GM18498 (cell line): ENCODE measurements at regions not wholly inside any gene's neighbourhood (a gene's known extent, or its start where the extent isn't known, plus 50 kb on each side); places are given as distances from the start of the nearest gene placed in this dataset.

Experiments used
- ATAC-seq: cut with Tn5 transposase; IDR thresholded peaks from one replicate; pipeline ENCODE4 v1.9.1; 2021; ENCODE audit warnings: mild to moderate bottlenecking, moderate library complexity; ENCODE audit not compliant: unreplicated experiment

- ATAC-seq: no peak
These were observed 1122.8 kb downstream of the TYW1 start for GRCh38 chr7:68119411-68119810.

DNA sequence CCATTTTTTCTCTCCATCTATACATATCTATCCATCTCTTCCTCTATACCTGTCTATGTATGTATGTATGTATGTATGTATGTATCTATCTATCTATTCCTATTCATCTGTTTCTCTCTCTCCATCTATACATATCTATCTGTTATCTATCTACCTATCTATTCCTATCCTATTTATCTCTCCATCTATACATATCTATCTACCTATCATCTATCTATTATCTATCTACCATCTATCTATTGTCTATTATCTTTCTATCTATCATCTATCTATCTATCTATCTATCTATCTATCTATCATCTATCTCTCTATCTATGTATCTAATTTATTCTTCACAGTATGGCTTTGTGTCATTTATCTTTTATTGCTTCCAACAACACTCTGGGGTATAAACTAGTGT lies 1124.4 kb downstream of the TYW1 start:
- ATAC-seq: no peak

DNA sequence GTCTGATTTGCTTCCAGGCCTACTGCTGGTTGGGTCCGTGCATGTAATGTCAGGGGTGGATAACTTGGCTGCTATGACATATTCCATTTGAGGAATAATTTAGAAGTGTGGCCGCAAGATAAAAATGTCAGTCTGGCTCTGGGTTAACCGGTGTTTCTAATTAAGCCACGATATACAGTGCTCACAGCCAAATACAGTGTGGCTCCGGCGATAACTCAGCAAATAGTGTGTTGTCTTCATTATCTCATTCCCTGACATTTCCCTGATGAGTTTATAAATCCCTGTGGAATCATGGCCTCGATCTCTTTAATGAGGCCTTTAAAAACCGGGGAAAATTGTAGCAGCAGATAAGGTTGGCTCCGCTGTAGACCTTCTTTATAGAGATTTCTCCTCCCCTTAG lies 1125.0 kb downstream of the TYW1 start:
- no peak for ATAC-seq

DNA sequence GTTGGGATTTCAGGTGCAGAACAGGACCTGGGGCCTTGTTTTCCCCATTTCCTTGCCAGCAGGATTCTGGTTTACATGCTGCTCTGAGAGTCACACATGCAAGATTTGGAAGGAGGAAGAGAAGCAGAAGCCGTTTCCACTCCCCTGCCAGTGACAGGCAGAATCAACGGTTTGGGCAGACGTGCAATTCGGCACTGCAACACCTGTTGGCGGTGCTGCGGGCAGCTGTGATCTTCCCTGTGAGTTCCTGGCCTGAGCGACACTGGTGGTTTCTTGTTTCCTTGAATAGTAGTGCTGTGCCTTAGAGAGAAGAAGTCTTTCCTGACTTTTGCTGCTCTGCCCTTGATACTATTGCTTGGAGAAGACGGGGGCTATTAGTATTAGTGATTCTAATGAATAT lies 1126.2 kb downstream of the TYW1 start:
- ATAC-seq: no peak

- ATAC-seq: no peak
These were observed 1128.5 kb downstream of the TYW1 start for GRCh38 chr7:68125168-68125567.

GRCh38 chr7:68133045-68133444 lies 1136.4 kb downstream of the TYW1 start:
- no peak for ATAC-seq

DNA sequence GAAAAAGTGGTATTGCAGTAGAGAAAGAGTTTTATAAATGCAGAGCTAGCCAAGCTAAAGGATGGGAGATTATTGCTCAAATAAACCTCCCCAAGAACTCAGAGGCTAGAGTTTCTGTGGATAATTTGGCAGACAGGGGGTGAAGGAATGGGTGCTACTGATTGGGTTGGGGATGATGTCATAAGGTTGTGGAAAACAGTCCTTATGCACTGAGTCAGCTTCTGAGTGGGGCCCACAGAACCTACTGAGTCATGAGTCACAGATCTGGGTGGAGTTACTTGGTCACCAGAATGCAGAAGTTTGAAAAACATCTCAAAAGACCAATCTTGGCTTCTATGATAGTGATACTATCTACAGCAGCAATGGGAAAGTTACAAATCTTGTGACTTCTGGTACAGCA lies 1146.7 kb downstream of the TYW1 start:
- no peak for ATAC-seq

DNA sequence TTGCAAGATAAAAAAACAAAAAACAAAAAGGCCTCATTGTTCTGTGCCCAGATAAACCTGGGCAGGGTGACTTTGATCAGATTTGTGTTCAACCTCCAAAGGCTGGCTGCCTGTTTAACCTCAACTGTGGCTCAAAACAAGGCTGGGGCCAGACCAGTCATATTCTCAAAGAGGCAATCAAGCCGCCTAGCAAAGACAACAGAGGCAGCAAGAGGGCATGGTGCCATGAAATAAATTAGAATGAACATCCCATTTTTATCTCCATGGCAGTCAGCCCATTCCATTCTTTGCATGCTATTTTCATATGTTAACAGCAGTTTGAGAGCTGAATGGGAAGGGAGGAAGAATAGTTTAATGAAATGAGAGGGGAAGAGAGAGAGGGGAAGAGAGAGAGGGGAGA lies 1150.3 kb downstream of the TYW1 start:
- ATAC-seq: no peak

GRCh38 chr7:68147614-68148238 lies 1151.1 kb downstream of the TYW1 start:
- ATAC-seq: no peak

DNA sequence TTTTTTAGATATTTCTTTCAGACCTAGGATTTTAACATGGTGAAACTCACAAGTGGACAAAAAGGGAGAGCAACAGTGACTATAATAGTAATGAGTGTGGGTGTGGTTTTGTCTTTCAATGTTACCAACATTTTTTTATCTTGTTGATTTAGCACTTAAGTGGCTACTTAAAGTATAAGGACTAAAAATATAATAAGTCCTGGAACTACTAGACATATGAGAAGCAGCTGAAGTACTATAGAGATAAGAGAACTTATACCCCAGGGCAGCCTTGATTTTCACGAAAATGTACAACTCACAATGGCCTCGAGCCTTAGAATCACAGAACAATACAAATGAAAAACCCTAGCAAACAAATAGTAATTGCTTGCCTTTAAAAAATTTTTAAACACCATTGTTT lies 1151.8 kb downstream of the TYW1 start:
- ATAC-seq: no peak

GRCh38 chr7:68152205-68152604 lies 1155.6 kb downstream of the TYW1 start:
- ATAC-seq: no peak

DNA sequence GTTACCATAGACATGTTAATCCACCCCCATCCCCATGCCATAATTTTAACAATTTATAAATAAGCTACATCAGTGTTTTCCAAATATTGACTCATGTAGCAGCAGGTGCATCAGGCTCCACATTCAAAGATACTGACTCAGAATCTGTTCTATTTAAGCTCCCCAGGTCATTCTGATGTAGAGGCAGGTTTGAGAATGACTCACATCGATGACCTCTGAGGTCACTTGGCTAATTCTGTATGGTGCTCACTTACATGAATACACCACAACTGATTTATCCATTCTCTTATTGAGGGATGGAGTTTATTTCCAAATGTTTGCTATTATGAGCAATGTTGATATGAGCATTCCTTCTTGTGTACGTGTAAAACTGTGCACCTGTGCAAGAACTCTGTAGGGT lies 1159.0 kb downstream of the TYW1 start:
- ATAC-seq: no peak

GRCh38 chr7:68158686-68159295 lies 1162.2 kb downstream of the TYW1 start:
- no peak for ATAC-seq

GRCh38 chr7:68162712-68163111 lies 1166.1 kb downstream of the TYW1 start:
- ATAC-seq: no peak

GRCh38 chr7:68166525-68166924 lies 1169.9 kb downstream of the TYW1 start:
- no peak for ATAC-seq

DNA sequence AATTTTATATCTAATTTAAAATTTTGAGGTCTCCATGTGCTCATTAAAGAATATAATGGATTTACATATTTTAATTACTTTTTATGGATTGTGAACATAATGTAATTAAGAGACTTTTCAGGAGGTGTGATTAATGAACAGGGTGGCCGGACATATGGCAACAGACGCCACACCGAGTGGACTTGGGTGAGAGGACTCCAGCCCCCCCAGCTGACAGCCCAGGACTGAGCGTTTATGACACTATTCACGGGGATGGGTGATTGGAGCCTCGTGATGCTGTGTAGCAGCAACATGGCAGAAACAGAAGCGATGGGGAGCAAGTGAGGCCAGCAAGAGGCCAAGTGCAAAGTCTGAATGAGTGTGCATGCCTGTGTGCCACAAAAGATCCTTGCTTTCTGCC lies 1176.9 kb downstream of the TYW1 start:
- ATAC-seq: no peak

DNA sequence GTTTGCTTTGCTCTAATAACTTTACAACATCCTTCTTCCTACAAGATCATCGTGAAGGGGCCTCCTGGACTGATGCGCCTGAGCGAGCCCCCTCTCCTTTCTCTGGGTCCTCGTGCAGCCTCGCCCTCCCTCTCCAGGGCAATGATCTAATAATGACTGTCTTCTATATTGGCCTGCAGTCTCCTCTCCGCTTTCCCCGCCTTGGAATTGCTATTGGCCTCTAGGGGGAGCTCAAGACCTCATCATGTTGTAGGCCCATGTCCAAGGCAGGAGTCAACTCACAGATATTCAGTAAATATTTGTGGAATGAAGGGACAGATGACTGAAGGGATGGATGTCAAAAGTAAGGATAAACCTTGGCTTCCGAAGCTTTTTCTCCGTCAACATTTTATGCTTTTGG lies 1180.3 kb downstream of the TYW1 start:
- no peak for ATAC-seq

DNA sequence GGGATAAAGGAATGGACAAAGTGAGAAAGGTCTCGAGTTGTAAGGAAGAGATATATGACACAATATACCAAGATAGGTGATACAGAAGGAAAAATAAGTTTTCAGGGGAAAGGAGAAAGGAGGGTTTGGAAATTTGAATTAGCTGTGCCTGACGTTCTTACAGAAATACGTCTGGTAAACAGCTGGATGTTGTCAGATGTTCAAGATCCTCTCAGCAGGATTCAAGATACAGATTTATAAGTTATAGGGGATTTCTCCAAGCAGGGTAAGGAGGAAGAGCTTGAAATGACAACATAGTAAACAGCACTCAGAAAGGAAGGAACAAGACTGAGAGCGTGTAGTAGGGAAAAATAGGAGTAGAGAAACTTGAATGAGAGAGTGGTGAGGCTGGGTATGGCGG lies 1184.1 kb downstream of the TYW1 start:
- no peak for ATAC-seq

GRCh38 chr7:68183176-68183575 lies 1186.5 kb downstream of the TYW1 start:
- ATAC-seq: no peak

GRCh38 chr7:68185631-68186456 lies 1189.2 kb downstream of the TYW1 start:
- no peak for ATAC-seq

- ATAC-seq: no peak
These were observed 1190.9 kb downstream of the TYW1 start for GRCh38 chr7:68187532-68187931.

DNA sequence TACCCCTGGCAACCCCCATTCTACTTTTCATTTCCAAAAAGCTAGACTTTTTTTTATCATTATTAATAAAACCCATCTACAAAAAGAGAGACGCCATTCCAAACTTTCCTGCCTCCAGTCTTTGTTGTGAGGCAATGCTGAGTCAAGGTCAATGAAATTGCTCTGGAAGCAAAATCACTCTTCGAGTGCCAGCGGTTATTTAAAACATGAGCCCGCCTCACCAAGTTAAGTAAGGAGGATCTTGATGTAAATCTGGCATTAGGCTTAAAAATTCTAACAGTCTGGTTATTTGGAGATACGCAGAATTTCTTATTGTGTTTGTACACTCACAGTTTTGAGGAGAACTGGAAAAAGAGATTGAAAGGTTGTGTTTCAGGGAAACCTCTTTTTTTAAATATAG lies 1196.3 kb downstream of the TYW1 start:
- no peak for ATAC-seq
